LNCaP clone FGC (cell line): ENCODE measurements at regions not wholly inside any gene's neighbourhood (a gene's known extent, or its start where the extent isn't known, plus 50 kb on each side); places are given as distances from the start of the nearest gene placed in this dataset.

Experiments used
- DNase-seq: peaks from one replicate; pipeline ENCODE4 v3.0.0-alpha.2; 2011; ENCODE audit warnings: low read depth
- H3K4me3 ChIP-seq: 2 replicates; pipeline ENCODE4 v1.5.1; 2011; ENCODE audit warnings: mild to moderate bottlenecking, low read depth, low read length, control low read depth
- CTCF ChIP-seq: IDR thresholded peaks from 2 replicates; pipeline ENCODE4 v1.5.1; 2012; ENCODE audit warnings: mild to moderate bottlenecking; ENCODE audit not compliant: control insufficient read depth, insufficient read depth; ENCODE audit errors: extremely low read depth

- no peak overlapping the region for H3K4me3 ChIP-seq
- no peak for TF ChIP-seq CTCF
- DNase-seq = no peak
Measured at GRCh38 chr13:39952249-39953233, 297.1 kb downstream of the COG6 start.

- no peak for TF ChIP-seq CTCF
- H3K4me3 ChIP-seq = no peak overlapping the region
- DNase-seq = no peak
Measured at GRCh38 chr13:39954476-39954875, 299.0 kb downstream of the COG6 start.

DNA sequence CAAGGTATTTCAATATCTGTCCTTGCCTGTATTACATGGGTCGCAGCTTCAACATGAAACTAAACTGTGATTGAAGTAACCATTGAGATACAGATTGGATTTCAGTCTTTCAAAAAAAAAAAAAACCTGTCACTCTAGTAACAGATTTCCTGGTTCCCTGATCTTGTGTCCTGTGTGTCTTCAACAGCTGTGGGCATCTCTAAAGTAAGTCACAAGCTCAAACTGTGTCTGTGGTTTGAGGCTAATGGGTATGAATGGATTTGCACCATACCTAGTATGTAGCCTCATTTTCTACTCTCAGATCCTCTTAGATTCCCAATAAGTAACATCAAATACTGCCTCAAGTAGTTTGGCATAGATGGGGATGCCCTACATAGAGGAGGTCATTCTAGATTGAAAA, 300.1 kb downstream of the COG6 start:
- no peak for TF ChIP-seq CTCF
- no peak overlapping the region for H3K4me3 ChIP-seq
- DNase-seq = no peak

- no peak for DNase-seq
- no peak overlapping the region for H3K4me3 ChIP-seq
- TF ChIP-seq CTCF = no peak
Measured at GRCh38 chr13:39956036-39956435, 300.6 kb downstream of the COG6 start.

GRCh38 chr13:39957868-39958677, 302.6 kb downstream of the COG6 start:
- TF ChIP-seq CTCF = no peak
- DNase-seq = no peak
- H3K4me3 ChIP-seq = no peak overlapping the region

GRCh38 chr13:39959497-39960144, 304.2 kb downstream of the COG6 start:
- no peak for TF ChIP-seq CTCF
- no peak overlapping the region for H3K4me3 ChIP-seq
- DNase-seq = no peak
